ENCODE measurements at regions not wholly inside any gene's neighbourhood (a gene's known extent, or its start where the extent isn't known, plus 50 kb on each side); places are given as distances from the start of the nearest gene placed in this dataset.
A peak's percentile ranks its signal among the peaks of the same experiment; 100 is the strongest.

DNA sequence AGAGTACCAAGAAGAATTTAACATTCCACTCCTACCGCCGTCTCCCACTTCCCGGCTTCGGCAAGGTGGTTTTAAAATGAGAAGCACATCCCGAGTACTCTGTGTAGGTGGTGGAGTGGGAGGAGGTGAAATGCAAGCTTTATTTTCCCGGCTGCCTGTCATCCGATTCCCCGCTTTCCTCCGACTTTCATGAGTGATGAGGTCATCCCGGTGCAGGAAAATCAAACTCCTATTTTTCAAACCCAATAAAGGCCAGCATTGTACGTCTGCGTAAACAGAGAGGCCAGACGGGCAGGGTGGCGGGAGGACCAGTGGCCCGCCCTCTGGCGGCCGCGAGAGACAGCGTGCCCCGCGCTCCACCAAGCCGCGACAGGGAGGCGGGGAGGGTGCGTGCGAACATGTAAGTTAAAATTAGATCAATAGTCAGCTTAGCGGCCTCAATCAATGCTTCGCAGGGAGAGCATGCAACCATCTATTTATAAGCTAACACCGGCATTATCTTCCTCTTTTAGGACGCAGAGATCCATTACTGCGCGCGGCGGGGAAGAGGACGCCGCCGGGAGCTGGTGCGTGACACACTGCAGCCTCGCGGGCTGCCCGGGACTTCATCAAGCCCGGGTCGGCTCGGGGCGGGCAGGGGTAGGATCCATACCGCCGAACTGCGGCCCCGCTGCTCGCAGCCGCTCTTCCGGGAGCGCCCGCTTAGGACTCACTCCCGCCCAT is 163.3 kb downstream of the CD47 start (continued):
- TF ChIP-seq, protein P1, sequence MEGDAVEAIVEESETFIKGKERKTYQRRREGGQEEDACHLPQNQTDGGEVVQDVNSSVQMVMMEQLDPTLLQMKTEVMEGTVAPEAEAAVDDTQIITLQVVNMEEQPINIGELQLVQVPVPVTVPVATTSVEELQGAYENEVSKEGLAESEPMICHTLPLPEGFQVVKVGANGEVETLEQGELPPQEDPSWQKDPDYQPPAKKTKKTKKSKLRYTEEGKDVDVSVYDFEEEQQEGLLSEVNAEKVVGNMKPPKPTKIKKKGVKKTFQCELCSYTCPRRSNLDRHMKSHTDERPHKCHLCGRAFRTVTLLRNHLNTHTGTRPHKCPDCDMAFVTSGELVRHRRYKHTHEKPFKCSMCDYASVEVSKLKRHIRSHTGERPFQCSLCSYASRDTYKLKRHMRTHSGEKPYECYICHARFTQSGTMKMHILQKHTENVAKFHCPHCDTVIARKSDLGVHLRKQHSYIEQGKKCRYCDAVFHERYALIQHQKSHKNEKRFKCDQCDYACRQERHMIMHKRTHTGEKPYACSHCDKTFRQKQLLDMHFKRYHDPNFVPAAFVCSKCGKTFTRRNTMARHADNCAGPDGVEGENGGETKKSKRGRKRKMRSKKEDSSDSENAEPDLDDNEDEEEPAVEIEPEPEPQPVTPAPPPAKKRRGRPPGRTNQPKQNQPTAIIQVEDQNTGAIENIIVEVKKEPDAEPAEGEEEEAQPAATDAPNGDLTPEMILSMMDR (IDR thresholded peaks at IDR 0.05; ENCODE audit: control extremely low read depth in 1 of 3, insufficient read depth in 1 of 3, low read depth in 1 of 3, low read length in 3 of 3) = peak; percentile 71 to 96 (median 85)
- TF ChIP-seq NANOG (IDR thresholded peaks at IDR 0.05; ENCODE audit: insufficient read depth, low read depth, low read length, poor library complexity, severe bottlenecking) (no peak), CBX8 (IDR thresholded peaks at IDR 0.05; ENCODE audit: borderline replicate concordance, low read depth, low read length) (no peak), MAFK (IDR thresholded peaks at IDR 0.05; ENCODE audit: low read depth, low read length) (no peak), POLR2A (IDR thresholded peaks at IDR 0.05; ENCODE audit: control extremely low read depth in 1 of 2, low read depth in 2 of 2, low read length in 2 of 2) (peak in 1 of 2 experiments; percentile 34; a peak in 1 of 3 replicates), RAD21 (IDR thresholded peaks at IDR 0.05 in 1 of 2, conservative IDR thresholded peaks at IDR 0.05 in 1 of 2; ENCODE audit: low read depth in 2 of 2, low read length in 2 of 2) (peak; percentile 50 to 65; a peak in 3 of 4 replicates), SRF (IDR thresholded peaks at IDR 0.05; ENCODE audit: low read depth, low read length) (no peak)
